Fibroblast of upper back skin (primary cell): ENCODE measurements at regions not wholly inside any gene's neighbourhood (a gene's known extent, or its start where the extent isn't known, plus 50 kb on each side); places are given as distances from the start of the nearest gene placed in this dataset.

ENCODE experiments used
- DNase-seq: peaks from one replicate; pipeline ENCODE4 v3.0.0-alpha.2; 2013

DNA sequence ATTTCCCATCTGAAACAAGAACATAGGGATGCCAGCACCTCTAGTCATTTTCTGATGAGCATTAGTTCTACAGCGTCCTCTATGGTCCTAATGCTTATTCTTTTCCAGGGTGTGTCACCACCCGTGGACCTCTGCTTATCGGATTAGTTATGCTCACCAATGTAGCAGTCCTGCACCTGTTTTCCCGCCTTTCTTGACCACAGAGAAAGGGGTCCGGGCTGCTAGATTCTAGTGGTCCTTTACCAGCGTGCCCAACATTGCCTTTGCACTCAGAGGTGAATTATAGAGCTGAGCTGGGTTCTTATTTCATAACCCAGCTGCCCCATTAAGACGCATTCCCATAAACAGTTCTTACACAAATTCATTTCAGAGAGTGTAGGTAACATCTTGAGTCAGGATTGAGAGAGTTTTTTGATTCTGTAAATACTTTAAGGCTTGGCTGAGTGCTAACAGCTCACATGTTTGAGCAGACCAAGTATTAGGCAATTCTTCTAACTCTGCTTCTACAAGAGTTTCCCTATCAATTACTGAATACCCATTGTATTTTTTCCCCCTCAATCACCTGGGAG is 2205.1 kb upstream of the C9orf72 start:
- DNase-seq, result no peak

DNA sequence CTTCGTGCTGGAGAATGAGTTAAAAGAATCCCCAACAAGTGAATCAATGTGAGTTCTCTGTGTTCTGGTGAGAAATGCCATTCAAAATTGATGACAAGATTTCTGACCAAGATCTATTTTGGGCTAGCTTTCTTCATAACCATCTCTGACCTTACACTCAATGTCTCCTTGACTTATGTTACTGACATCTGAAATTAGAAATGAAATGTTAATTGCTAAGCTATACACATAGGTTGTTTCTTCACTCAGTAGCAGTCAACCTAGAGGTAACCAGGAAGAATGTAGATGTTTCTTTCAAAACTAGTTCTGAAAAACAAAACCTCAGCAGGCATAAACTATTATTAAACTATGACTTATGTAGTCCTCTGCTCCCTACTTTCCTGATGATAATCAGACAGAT is 2220.7 kb upstream of the C9orf72 start:
- no peak for DNase-seq

DNA sequence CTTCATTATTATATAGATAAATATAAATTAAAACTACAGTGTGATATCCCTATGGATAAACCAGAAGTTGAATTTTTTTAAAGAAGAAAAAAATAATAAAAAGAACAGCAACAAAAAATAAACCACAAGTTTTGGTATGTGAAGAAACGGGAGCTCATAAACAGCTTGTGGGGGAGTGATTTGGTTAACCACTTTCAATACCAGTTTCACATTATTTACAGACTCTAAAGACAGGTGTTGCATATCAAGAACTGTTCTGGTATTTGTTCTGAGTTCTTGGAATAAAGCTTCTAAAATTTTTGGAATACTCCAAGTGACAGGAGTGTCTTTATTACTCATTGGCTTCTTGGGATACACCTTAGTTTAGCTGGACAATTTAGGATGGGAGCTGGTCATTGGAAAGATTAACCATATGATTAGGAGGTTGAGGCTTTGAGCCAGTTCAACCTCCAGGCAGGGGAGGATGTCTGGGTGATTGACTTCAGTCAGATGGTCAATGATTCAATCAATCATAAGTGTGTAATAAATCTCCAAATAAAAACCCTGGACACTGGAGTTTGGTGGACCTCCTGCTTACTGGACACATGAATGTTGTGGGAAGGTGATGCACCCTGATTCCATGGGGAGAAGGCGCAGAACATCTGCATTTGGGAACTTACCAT is 2223.1 kb upstream of the C9orf72 start:
- no peak for DNase-seq

DNA sequence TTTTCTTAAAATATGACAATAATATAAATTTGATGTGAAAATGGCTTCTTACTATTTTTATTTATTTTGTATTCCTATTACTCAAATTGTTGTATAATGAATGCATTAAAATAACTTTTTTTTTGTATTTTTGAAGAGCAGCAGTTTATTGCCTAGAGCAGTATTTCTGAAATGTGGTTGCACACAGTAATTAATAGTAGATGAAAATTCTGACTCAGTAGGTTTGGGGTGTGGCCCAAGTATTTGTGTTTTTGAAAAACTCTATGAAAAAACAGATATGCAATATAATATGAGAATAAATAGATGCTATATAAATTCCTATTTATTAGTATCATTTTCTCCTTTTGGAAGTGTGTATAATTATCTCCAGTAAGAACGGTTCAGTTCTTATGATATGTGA is 2225.3 kb upstream of the C9orf72 start:
- DNase-seq, result no peak

DNA sequence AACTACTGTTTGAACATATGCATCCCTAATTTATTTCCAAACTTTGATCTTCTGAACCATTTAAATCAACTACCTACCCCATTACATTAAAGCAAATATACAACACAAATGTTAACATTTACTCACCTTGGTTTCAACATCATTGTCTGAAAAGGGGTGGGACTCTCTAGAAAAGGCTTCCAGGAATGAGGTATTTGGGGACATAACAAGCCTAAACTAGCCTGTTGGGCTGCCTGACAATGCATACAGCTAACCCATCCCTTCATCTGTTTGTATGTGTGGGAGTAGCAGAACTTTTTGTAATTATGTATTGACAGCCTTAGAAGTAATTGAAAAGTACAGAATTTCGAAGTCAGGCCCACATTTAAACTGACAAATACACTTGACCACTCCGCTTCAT is 2225.9 kb upstream of the C9orf72 start:
- no peak for DNase-seq

GRCh38 chr9:29800821-29801220 is 2227.5 kb upstream of the C9orf72 start:
- no peak for DNase-seq

- no peak for DNase-seq
These were observed 2229.2 kb upstream of the C9orf72 start for GRCh38 chr9:29802454-29802853.

DNA sequence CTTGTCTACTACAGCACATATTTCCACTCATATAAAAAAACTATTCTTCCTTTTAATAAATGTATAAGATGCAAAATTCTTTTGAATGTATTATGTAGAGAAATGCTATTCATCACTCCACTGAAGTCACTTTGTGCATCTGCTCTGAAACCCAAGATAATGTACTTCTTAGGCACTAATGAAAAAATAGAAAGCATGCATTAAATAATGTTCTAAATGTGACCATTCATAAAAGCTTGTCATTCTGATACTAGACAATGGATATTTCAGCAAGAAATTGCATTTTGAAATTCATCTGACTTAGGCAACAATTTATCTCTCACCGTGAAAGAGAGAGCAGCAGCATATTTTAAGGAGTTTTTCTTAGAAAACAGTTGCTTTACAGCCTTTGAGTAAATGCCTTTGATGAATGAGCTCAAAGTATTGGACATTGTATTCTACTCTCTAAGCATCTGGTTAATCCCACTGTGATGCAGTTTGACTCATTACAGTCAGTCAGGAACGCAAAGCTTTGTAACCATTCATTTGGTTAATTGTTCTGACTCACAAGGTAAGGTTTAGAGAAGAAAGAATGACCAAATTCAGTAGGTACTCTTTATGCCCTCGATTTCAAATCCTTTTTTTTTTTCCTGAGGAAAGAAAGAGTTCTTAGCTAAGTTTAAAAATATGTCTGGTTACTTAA is 2233.8 kb upstream of the C9orf72 start:
- DNase-seq, result peak; percentile 31

DNA sequence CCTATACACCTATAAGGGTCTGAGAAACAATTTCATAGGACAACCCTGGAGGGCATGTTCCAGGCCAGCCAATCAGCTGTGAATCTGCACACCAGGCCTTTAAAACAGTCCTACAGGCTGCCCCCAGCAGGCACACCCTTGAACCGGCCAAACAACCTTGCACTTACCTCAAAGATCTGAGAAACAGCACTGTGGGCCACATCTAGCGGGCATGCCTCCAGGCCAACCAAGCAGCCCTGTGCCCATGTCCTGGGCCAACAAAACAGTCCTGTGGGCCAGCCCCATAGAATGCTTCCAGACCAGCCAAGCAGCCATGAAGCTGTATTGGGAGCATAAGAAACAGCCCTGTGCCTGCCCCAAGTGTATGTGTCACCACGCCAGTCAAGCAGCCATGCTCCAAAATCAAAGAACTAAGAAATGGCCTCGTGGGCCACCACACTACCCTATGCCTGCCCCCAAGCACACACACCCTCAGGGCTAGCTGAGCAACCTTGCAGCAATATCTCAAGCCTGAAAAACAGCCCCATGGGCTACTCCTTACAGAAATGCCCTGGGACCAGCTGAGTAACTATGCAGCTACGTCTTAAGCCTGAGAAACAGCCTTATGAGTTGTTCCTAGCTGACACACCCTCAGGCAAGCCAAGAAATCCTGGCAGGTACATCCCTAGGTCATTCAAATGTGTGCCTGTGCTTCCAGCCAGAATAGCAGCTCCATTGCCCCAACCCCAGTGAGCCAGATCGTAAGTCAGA is 2243.8 kb upstream of the C9orf72 start:
- DNase-seq, result no peak

DNA sequence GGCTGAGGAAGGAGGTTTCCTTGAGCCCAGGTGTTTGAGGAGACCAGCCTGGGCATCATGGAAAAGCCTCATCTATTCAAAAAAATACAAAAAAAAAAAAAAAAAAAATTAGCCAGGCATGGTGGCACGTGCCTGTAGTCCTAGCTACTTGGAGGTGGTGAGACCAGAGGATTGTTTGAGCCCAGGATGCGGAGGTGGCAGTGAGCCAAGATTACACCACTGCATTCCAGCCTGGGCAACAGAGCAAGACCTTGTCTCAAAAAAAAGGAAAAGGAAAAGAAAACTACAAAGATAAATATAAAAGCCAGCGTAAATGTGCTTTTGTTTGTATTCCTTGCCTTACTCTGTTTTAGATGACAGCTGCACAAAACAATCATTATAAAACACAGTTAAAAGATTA is 2249.2 kb upstream of the C9orf72 start:
- DNase-seq, result no peak

GRCh38 chr9:29826421-29826820 is 2253.1 kb upstream of the C9orf72 start:
- no peak for DNase-seq

DNA sequence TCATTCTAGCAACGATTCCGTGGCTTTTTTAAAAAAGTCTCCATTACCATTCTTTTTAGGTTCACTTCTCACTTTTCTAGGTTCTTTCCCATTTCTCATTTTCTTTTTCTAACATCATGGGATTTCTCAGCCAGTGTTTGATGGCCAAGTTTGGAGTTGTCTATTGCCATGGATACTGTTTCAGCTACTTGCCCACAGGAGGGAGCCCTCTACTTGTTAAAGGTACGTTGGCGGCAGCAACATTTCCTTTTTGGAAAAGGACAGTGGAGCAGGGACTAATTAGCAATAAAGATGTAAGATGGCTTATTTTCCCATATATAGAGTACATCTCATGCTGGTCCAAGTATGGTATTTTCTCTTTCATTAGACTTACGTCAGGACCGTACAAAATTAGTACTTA is 2257.5 kb upstream of the C9orf72 start:
- peak; percentile 56 for DNase-seq

DNA sequence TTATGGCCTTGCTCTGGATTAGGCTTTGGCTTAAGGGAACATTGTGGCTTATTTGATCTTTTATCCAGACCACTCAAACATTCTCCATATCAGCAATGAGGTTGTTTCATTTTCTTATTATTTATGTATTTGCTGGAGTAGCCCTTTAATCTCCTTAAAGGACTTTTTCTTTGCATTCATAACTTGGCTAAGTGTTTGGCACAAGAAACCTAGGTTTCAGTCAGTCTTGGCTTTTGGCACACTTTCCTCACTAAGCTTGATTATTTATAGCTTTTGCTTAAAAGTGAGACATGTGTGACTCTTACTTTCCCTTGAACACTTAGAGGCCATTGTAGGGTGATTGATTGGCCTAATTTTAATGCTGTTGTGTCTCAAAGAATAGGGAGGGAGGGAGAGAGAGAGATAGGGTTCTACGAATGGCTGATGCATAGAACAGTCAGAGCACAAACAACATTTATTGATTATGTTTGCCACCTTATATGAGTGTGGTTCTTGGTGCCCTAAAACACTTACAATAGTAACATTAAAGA is 2265.3 kb upstream of the C9orf72 start:
- peak; percentile 35 for DNase-seq

- DNase-seq, result no peak
These were observed 2271.0 kb upstream of the C9orf72 start for GRCh38 chr9:29844251-29844650.

DNA sequence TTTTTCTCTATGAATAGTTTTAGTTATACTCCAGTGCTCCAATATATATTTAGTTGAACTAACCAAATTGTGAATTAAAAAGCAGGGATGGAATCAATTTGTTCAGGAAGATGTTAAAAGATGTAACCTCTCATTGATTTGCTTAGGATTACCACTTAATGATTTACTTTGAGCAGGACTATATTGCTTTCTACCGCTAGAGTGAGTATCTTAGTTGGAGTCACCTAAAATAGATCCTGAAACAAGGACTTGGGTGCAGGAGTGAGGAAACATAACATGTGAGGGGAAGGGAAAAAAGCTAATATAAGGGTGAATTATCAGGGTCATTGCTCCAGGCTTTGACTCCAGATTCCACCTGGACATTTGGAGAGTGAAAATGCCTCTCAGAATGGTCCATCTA is 2277.4 kb upstream of the C9orf72 start:
- no peak for DNase-seq

GRCh38 chr9:29861803-29862202 is 2288.5 kb upstream of the C9orf72 start:
- DNase-seq, result no peak

DNA sequence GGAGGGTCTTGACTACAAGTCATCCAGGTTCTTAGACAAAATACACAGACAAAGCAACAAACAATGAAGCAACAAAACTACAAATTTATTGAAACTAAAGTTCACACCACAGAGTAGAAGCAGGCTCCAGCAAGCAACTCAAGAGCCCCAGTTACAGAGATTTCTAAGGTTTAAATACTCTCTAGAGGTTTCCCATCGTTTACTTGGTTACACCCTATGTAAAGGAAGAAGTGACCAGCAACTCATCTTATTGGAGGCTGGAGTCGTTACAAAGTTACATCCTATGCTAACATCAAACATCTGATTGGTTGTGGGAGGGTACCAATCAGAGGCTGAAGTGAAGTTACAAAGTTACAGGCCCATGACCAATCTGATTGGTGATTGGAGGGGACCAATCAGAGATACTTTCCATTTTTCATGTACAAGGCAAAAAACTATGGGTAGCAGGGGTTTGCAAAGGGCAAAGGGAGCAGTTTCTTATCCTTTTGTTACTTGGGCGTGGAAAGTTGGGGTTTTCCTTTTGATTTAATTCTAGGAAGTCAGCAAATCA is 2292.6 kb upstream of the C9orf72 start:
- DNase-seq, result no peak

- no peak for DNase-seq
These were observed 2293.3 kb upstream of the C9orf72 start for GRCh38 chr9:29866556-29866955.

GRCh38 chr9:29873579-29873978 is 2300.3 kb upstream of the C9orf72 start:
- no peak for DNase-seq

DNA sequence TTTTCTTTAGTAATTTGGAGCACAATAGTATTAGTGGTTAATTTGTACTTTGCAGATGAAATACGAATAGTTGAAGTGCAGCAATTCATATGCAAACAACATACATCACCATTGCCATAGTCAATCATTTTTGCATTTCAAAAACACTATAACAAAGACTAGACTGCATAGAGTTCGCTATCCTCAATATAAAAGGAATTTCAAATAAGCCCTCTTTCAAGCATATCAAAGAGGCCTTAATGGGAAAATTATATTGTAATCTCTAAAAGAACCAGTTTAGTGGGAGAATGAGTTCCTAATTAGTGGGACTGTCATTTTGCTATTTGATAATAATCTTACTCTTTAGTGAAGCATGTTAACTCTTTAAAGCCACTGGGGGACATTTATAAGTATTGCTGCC is 2302.3 kb upstream of the C9orf72 start:
- DNase-seq, result no peak

DNA sequence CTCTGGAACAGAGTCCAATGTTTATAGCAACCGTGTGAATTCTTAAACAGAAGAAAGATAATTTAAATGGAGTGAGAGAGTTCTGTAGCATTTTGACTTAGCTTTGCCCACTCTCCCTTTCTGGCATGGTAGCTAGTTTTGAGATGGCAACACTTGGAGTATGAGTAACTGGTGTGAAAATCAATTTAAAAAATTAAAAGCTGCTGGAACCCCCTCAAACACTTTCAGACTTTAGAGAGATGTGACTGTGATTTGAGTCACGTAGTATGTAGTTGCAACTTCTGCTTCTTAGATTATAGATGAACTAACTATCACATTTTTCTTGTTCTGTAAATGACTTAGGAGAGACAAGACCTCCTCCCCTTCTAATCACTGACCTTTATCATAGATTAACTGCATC is 2309.5 kb upstream of the C9orf72 start:
- no peak for DNase-seq

DNA sequence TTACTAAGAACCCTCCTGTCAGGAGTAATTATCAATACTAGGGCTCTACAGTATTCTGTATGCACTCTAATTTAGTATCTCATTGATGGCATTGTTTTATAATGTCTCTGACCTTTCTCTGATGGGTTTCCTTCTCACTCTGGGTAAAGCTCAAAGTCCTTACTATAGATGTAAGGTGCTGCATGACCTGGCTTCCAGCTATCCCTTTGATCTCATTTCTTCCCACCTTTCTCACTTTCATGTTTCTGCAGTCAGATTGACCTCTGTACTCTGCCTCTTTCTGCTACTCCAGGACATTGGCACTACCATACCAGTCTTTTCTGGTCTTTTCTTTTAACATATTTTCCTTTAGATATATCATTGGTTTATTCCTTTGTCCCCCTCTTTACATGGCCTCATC is 2332.8 kb upstream of the C9orf72 start:
- no peak for DNase-seq

DNA sequence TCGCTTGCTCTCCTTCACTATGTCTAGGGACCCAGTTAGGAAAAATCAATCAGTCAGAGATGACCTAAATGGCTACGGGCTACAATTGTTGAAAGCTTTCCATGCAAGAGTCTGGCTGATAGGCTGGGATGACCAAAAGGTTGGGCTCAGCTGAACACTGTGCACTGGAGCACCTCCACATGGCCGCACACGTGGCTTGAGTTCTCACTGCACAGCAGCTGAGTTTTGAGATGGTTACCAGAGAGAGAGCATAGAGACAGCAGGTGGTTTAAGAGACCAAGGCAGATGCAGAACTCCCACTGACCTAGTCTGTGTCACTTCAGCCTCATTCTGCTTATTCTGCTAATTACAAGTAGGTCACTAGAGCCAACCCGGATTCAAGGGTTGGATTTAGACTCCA is 2354.8 kb upstream of the C9orf72 start:
- no peak for DNase-seq
